NCI-H748 treated with DMSO at 0.1 percent for 48 hours (cell line): ENCODE measurements at regions not wholly inside any gene's neighbourhood (a gene's known extent, or its start where the extent isn't known, plus 50 kb on each side); places are given as distances from the start of the nearest gene placed in this dataset.

ENCODE experiments used
- DNase-seq: peaks from one replicate; lab custom pipeline; 2025; lab: John Stamatoyannopoulos, UW

GRCh38 chrX:6694221-6694620 is 159.3 kb upstream of the VCX3A start:
- no peak for DNase-seq

- DNase-seq: no peak
Measured at GRCh38 chrX:6693051-6693450, 158.1 kb upstream of the VCX3A start.

- DNase-seq: no peak
Measured at GRCh38 chrX:6685489-6685888, 150.6 kb upstream of the VCX3A start.

- DNase-seq: no peak
Measured at GRCh38 chrX:6683353-6683752, 148.4 kb upstream of the VCX3A start.

- DNase-seq: no peak
Measured at GRCh38 chrX:6681521-6682145, 146.7 kb upstream of the VCX3A start.

- no peak for DNase-seq
Measured at GRCh38 chrX:6679988-6680387, 145.1 kb upstream of the VCX3A start.

- DNase-seq: no peak
Measured at GRCh38 chrX:6679550-6679949, 144.6 kb upstream of the VCX3A start.

- peak; percentile 47 for DNase-seq
Measured at GRCh38 chrX:6678313-6678712, 143.4 kb upstream of the VCX3A start.

- DNase-seq: no peak
Measured at GRCh38 chrX:6674734-6675133, 139.8 kb upstream of the VCX3A start.

- peak; percentile 36 for DNase-seq
Measured at GRCh38 chrX:6667048-6667768, 132.3 kb upstream of the VCX3A start.

GRCh38 chrX:6666624-6667023 is 131.7 kb upstream of the VCX3A start:
- DNase-seq: no peak

GRCh38 chrX:6661736-6662135 is 126.8 kb upstream of the VCX3A start:
- peak; percentile 12 for DNase-seq

- no peak for DNase-seq
Measured at GRCh38 chrX:6660567-6661264, 125.8 kb upstream of the VCX3A start.

GRCh38 chrX:6645216-6645615 is 110.3 kb upstream of the VCX3A start:
- no peak for DNase-seq

- DNase-seq: no peak
Measured at GRCh38 chrX:6644411-6644810, 109.5 kb upstream of the VCX3A start.

- DNase-seq: no peak
Measured at GRCh38 chrX:6640727-6641126, 105.8 kb upstream of the VCX3A start.

- DNase-seq: no peak
Measured at GRCh38 chrX:6614506-6614905, 79.6 kb upstream of the VCX3A start.

GRCh38 chrX:6599230-6599860 is 64.4 kb upstream of the VCX3A start:
- no peak for DNase-seq
